H1 (cell line): ENCODE measurements at regions not wholly inside any gene's neighbourhood (a gene's known extent, or its start where the extent isn't known, plus 50 kb on each side); places are given as distances from the start of the nearest gene placed in this dataset.

ENCODE experiments used
- TF ChIP-seq, protein P1 (sequence below): fragments of 300-600 bp; sonication (generic); IDR thresholded peaks from 2 replicates; pipeline ENCODE4 v1.7.1; 2012; ENCODE audit warnings: low read length, moderate library complexity, mild to moderate bottlenecking, inconsistent platforms; ENCODE audit not compliant: insufficient replicate concordance
- TF ChIP-seq, protein P2 (sequence below), 3 experiments: IDR thresholded peaks; 1 replicate in 2 of 3; 2 replicates in 1 of 3; pipeline versions ENCODE4 v1.5.1 to v1.6.1; 2011; ENCODE audit warnings: low read length in 3 of 3, mild to moderate bottlenecking in 3 of 3, inconsistent platforms in 2 of 3, low read depth in 1 of 3, moderate library complexity in 1 of 3; ENCODE audit not compliant: insufficient read depth in 1 of 3; ENCODE audit errors: control extremely low read depth in 1 of 3

DNA sequence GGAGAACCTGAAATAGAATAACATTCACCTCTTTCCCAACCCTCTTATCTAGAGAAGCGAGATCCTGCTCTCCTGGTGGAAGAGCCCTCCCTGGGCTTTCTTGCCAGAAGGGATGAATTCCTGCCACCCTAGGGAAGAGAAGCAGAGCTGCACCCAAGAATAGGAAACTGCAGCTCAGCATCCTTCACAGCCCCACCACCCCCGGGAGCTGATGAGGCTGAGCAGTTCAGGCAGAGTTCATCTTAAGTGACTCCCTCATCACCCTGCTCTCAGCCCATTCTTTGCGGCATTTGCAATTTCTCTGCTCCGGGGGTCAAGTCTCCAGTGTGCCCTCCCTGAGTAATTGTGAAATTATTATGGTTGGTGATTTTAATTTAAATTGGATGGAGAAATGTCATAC lies 514.9 kb downstream of the BUD13 start (continued):
- TF ChIP-seq, protein P1, sequence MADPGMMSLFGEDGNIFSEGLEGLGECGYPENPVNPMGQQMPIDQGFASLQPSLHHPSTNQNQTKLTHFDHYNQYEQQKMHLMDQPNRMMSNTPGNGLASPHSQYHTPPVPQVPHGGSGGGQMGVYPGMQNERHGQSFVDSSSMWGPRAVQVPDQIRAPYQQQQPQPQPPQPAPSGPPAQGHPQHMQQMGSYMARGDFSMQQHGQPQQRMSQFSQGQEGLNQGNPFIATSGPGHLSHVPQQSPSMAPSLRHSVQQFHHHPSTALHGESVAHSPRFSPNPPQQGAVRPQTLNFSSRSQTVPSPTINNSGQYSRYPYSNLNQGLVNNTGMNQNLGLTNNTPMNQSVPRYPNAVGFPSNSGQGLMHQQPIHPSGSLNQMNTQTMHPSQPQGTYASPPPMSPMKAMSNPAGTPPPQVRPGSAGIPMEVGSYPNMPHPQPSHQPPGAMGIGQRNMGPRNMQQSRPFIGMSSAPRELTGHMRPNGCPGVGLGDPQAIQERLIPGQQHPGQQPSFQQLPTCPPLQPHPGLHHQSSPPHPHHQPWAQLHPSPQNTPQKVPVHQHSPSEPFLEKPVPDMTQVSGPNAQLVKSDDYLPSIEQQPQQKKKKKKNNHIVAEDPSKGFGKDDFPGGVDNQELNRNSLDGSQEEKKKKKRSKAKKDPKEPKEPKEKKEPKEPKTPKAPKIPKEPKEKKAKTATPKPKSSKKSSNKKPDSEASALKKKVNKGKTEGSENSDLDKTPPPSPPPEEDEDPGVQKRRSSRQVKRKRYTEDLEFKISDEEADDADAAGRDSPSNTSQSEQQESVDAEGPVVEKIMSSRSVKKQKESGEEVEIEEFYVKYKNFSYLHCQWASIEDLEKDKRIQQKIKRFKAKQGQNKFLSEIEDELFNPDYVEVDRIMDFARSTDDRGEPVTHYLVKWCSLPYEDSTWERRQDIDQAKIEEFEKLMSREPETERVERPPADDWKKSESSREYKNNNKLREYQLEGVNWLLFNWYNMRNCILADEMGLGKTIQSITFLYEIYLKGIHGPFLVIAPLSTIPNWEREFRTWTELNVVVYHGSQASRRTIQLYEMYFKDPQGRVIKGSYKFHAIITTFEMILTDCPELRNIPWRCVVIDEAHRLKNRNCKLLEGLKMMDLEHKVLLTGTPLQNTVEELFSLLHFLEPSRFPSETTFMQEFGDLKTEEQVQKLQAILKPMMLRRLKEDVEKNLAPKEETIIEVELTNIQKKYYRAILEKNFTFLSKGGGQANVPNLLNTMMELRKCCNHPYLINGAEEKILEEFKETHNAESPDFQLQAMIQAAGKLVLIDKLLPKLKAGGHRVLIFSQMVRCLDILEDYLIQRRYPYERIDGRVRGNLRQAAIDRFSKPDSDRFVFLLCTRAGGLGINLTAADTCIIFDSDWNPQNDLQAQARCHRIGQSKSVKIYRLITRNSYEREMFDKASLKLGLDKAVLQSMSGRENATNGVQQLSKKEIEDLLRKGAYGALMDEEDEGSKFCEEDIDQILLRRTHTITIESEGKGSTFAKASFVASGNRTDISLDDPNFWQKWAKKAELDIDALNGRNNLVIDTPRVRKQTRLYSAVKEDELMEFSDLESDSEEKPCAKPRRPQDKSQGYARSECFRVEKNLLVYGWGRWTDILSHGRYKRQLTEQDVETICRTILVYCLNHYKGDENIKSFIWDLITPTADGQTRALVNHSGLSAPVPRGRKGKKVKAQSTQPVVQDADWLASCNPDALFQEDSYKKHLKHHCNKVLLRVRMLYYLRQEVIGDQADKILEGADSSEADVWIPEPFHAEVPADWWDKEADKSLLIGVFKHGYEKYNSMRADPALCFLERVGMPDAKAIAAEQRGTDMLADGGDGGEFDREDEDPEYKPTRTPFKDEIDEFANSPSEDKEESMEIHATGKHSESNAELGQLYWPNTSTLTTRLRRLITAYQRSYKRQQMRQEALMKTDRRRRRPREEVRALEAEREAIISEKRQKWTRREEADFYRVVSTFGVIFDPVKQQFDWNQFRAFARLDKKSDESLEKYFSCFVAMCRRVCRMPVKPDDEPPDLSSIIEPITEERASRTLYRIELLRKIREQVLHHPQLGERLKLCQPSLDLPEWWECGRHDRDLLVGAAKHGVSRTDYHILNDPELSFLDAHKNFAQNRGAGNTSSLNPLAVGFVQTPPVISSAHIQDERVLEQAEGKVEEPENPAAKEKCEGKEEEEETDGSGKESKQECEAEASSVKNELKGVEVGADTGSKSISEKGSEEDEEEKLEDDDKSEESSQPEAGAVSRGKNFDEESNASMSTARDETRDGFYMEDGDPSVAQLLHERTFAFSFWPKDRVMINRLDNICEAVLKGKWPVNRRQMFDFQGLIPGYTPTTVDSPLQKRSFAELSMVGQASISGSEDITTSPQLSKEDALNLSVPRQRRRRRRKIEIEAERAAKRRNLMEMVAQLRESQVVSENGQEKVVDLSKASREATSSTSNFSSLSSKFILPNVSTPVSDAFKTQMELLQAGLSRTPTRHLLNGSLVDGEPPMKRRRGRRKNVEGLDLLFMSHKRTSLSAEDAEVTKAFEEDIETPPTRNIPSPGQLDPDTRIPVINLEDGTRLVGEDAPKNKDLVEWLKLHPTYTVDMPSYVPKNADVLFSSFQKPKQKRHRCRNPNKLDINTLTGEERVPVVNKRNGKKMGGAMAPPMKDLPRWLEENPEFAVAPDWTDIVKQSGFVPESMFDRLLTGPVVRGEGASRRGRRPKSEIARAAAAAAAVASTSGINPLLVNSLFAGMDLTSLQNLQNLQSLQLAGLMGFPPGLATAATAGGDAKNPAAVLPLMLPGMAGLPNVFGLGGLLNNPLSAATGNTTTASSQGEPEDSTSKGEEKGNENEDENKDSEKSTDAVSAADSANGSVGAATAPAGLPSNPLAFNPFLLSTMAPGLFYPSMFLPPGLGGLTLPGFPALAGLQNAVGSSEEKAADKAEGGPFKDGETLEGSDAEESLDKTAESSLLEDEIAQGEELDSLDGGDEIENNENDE, result no peak
- TF ChIP-seq, protein P2, sequence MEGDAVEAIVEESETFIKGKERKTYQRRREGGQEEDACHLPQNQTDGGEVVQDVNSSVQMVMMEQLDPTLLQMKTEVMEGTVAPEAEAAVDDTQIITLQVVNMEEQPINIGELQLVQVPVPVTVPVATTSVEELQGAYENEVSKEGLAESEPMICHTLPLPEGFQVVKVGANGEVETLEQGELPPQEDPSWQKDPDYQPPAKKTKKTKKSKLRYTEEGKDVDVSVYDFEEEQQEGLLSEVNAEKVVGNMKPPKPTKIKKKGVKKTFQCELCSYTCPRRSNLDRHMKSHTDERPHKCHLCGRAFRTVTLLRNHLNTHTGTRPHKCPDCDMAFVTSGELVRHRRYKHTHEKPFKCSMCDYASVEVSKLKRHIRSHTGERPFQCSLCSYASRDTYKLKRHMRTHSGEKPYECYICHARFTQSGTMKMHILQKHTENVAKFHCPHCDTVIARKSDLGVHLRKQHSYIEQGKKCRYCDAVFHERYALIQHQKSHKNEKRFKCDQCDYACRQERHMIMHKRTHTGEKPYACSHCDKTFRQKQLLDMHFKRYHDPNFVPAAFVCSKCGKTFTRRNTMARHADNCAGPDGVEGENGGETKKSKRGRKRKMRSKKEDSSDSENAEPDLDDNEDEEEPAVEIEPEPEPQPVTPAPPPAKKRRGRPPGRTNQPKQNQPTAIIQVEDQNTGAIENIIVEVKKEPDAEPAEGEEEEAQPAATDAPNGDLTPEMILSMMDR (IDR thresholded peaks at IDR 0.05; ENCODE audit: control extremely low read depth in 1 of 3, insufficient read depth in 1 of 3, low read depth in 1 of 3, low read length in 3 of 3), result no peak
